ENCODE measurements at regions not wholly inside any gene's neighbourhood (a gene's known extent, or its start where the extent isn't known, plus 50 kb on each side); places are given as distances from the start of the nearest gene placed in this dataset.

DNA sequence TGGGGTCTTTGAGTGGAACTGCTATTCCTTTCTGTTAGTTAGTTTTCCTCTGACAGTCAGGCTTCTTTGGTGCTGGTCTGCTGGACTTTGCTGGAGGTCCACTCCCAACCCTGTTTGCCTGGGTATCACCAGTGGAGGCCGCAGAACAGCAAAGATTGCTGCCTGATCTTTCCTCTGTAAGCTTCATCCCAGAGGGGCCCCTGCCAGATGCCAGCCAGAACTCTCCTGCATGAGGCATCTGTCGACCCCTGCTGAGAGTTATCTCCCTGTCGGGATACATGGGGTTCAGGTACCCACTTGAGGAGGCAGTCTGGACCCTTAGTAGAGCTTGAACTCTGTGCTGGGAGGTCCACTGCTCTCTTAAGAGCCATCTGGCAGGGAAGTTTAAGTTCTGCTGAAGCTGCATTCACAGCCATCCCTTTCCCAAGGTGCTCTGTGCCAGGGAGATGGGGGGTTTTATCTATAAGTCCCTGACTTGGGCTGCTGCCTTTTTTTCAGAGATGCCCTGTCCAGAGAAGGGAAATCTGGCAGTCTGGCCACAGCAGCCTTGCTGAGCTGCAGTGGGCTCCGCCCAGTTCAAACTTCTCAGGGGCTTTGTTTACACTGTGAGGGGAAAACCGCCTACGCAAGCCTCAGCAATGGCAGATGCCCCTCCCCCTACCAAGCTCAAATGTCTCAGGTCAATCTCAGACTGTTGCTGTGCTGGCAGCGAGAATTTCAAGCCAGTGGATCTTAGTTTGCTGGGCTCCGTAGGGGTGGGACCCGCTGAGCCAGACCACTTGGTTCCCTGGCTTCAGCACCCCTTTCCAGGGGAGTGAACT, 89.7 kb upstream of the CDK6 start:
- H3K9ac ChIP-seq (ENCODE audit: low read length): no peak overlapping the region
- no peaks in the 10 kb centered on the region for H3K79me2 ChIP-seq (ENCODE audit: low read length)
- no peaks in the 10 kb centered on the region for H3K9me2 ChIP-seq (replicated peaks; ENCODE audit: insufficient read depth, low read length)
- no peak overlapping the region for H3K27ac ChIP-seq (ENCODE audit: low read length)
- H4K20me1 ChIP-seq (ENCODE audit: insufficient read depth, low read length): no peaks in the 10 kb centered on the region
- DNase-seq: no peak
- TF ChIP-seq, protein P1, sequence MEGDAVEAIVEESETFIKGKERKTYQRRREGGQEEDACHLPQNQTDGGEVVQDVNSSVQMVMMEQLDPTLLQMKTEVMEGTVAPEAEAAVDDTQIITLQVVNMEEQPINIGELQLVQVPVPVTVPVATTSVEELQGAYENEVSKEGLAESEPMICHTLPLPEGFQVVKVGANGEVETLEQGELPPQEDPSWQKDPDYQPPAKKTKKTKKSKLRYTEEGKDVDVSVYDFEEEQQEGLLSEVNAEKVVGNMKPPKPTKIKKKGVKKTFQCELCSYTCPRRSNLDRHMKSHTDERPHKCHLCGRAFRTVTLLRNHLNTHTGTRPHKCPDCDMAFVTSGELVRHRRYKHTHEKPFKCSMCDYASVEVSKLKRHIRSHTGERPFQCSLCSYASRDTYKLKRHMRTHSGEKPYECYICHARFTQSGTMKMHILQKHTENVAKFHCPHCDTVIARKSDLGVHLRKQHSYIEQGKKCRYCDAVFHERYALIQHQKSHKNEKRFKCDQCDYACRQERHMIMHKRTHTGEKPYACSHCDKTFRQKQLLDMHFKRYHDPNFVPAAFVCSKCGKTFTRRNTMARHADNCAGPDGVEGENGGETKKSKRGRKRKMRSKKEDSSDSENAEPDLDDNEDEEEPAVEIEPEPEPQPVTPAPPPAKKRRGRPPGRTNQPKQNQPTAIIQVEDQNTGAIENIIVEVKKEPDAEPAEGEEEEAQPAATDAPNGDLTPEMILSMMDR (IDR thresholded peaks at IDR 0.05; ENCODE audit: low read length): no peak
- TF ChIP-seq EZH2phosphoT487 (IDR thresholded peaks at IDR 0.05; ENCODE audit: low read length) (no peak), EZH2 (optimal IDR thresholded peaks at IDR 0.05; ENCODE audit: low read depth, low read length) (no peak)
- no peaks in the 10 kb centered on the region for H3K9me3 ChIP-seq (replicated peaks; ENCODE audit: insufficient read depth, low read length)
- H3F3A ChIP-seq (ENCODE audit: insufficient read depth, low read length): no peaks in the 10 kb centered on the region
- H3K4me2 ChIP-seq (ENCODE audit: low read depth, low read length): no peak overlapping the region
- H3K4me3 ChIP-seq (ENCODE audit: low read length): no peak overlapping the region
- no peaks in the 10 kb centered on the region for H3K4me1 ChIP-seq (ENCODE audit: low read length)
- no peak overlapping the region for H2AFZ ChIP-seq (ENCODE audit: low read length)
- no peaks in the 10 kb centered on the region for H3K36me3 ChIP-seq (replicated peaks; ENCODE audit: insufficient read depth, low read length)
- H3K27me3 ChIP-seq (replicated peaks; ENCODE audit: insufficient read depth, low read length): no peaks in the 10 kb centered on the region

DNA sequence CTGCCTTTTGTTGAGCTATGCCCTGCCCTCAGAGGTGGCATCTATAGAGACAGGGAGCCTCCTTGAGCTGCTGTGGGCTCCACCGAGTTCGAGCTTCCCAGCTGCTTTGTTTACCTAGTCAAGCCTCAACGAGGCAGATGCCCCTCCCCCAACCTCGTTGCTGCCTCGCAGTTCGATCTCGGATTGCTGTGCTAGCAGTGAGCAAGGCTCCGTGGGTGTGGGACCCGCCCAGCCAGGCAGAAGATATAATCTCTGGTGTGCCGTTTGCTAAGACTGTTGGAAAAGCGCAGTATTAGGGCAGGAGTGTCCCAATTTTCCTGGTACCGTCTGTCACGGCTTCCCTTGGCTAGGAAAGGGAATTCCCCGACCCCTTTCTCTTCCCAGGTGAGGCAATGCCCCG, 88.4 kb upstream of the CDK6 start:
- Histone ChIP-seq H3K4me2 (ENCODE audit: low read depth, low read length) (no peak overlapping the region), H3K9me3 (replicated peaks; ENCODE audit: insufficient read depth, low read length) (no peaks in the 10 kb centered on the region), H3K9ac (ENCODE audit: low read length) (no peak overlapping the region), H2AFZ (ENCODE audit: low read length) (no peak overlapping the region), H3K9me2 (replicated peaks; ENCODE audit: insufficient read depth, low read length) (no peaks in the 10 kb centered on the region), H3K79me2 (ENCODE audit: low read length) (no peaks in the 10 kb centered on the region), H3K27me3 (replicated peaks; ENCODE audit: insufficient read depth, low read length) (no peaks in the 10 kb centered on the region), H3F3A (ENCODE audit: insufficient read depth, low read length) (no peaks in the 10 kb centered on the region), H3K36me3 (replicated peaks; ENCODE audit: insufficient read depth, low read length) (no peaks in the 10 kb centered on the region), H3K4me3 (ENCODE audit: low read length) (no peak overlapping the region), H3K27ac (ENCODE audit: low read length) (no peak overlapping the region), H3K4me1 (ENCODE audit: low read length) (no peaks in the 10 kb centered on the region), H4K20me1 (ENCODE audit: insufficient read depth, low read length) (no peaks in the 10 kb centered on the region)
- TF ChIP-seq, protein P1 (IDR thresholded peaks at IDR 0.05; ENCODE audit: low read length): no peak
- TF ChIP-seq EZH2phosphoT487 (IDR thresholded peaks at IDR 0.05; ENCODE audit: low read length) (no peak), EZH2 (optimal IDR thresholded peaks at IDR 0.05; ENCODE audit: low read depth, low read length) (no peak)
- DNase-seq: no peak

DNA sequence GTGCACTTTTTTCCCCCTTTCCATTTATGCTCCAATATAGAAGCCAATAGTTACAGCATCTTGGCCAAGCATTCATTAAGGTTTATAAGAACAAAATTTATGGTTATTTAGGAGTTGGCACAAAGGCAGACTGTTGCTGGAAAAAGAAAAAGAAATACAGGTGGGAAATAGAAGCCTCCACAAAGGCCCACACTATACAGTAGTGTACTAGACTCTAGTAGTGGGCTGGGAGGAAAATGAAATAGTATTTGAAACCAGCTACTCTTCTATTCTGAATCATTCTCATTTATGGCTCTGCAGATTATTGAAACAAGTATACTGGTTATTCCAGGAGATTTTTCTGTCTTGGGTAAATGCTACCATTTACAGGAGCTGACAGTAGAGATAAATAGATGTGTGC, 80.9 kb upstream of the CDK6 start:
- DNase-seq: no peak
- no peak overlapping the region for H3K9ac ChIP-seq (ENCODE audit: low read length)
- no peaks in the 10 kb centered on the region for H3K9me2 ChIP-seq (replicated peaks; ENCODE audit: insufficient read depth, low read length)
- no peak overlapping the region for H2AFZ ChIP-seq (ENCODE audit: low read length)
- no peak overlapping the region for H3K27ac ChIP-seq (ENCODE audit: low read length)
- H3K36me3 ChIP-seq (replicated peaks; ENCODE audit: insufficient read depth, low read length): no peaks in the 10 kb centered on the region
- H3F3A ChIP-seq (ENCODE audit: insufficient read depth, low read length): no peaks in the 10 kb centered on the region
- H3K9me3 ChIP-seq (replicated peaks; ENCODE audit: insufficient read depth, low read length): no peaks in the 10 kb centered on the region
- no peak overlapping the region for H3K4me2 ChIP-seq (ENCODE audit: low read depth, low read length)
- H4K20me1 ChIP-seq (ENCODE audit: insufficient read depth, low read length): no peaks in the 10 kb centered on the region
- H3K4me3 ChIP-seq (ENCODE audit: low read length): no peak overlapping the region
- H3K79me2 ChIP-seq (ENCODE audit: low read length): no peaks in the 10 kb centered on the region
- no peak for TF ChIP-seq EZH2 (optimal IDR thresholded peaks at IDR 0.05; ENCODE audit: low read depth, low read length)
- TF ChIP-seq, protein P1 (IDR thresholded peaks at IDR 0.05; ENCODE audit: low read length): no peak
- TF ChIP-seq EZH2phosphoT487 (IDR thresholded peaks at IDR 0.05; ENCODE audit: low read length): no peak
- H3K4me1 ChIP-seq (ENCODE audit: low read length): no peaks in the 10 kb centered on the region
- H3K27me3 ChIP-seq (replicated peaks; ENCODE audit: insufficient read depth, low read length): no peaks in the 10 kb centered on the region

Measured in MM.1S (cell line).